ENCODE measurements at regions not wholly inside any gene's neighbourhood (a gene's known extent, or its start where the extent isn't known, plus 50 kb on each side); places are given as distances from the start of the nearest gene placed in this dataset.

DNA sequence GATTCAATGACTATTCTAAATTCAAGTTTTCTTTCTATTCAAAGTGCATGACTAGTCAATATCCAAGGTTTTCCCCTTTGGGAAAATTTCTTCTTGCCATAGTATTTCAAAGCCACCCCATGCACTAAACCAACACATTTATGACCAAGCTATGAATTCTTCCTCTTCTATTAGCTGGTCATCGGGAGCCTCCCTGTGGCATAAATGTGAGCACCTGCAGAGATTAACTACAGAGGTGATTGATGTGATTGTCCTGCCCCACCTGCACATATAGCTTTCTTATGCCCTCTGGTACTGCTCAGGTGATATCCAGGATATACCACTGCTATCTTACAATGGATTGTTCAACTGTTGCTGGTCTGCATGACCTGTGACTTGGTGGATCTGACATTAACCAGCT, 694.9 kb downstream of the ZBBX start:
- no peaks in the 10 kb centered on the region for H3K27me3 ChIP-seq (ENCODE audit: control insufficient read depth, insufficient read depth, low read length)
- peaks cover 3% of the 10 kb centered on the region for H3K9me3 ChIP-seq (ENCODE audit: control insufficient read depth, insufficient read depth, low read length)
- no peaks in the 10 kb centered on the region for H3K79me1 ChIP-seq (ENCODE audit: low read depth in 1 of 2, low read length in 2 of 2)
- H2BK120ac ChIP-seq (ENCODE audit: low read depth, low read length): no peak overlapping the region
- H4K8ac ChIP-seq (ENCODE audit: low read depth in 2 of 2, low read length in 2 of 2): no peak overlapping the region
- H4K91ac ChIP-seq (ENCODE audit: insufficient read depth, low read depth, low read length): no peak overlapping the region
- no peak overlapping the region for H4K5ac ChIP-seq (ENCODE audit: low read depth, low read length)
- H2BK5ac ChIP-seq (ENCODE audit: low read depth, low read length, poor library complexity, severe bottlenecking): no peak overlapping the region
- intact Hi-C loops (cut with micrococcal nuclease) (no loop called here), in situ Hi-C loops (cut with MboI; ENCODE audit: low sequenced_read_pairs) (no loop called here), dilution Hi-C loops (cut with HindIII; ENCODE audit: low sequenced_read_pairs, unreplicated experiment) (no loop called here)
- ATAC-seq (ENCODE audit: low read depth) (no peak), DNase-seq (no peak)
- H3K18ac ChIP-seq (ENCODE audit: low read depth, low read length): no peak overlapping the region
- H2BK20ac ChIP-seq (ENCODE audit: low read depth, low read length): no peak overlapping the region
- H3K4me3 ChIP-seq (ENCODE audit: insufficient read depth, low read depth, low read length): no peak overlapping the region
- H4K20me1 ChIP-seq (ENCODE audit: insufficient read depth, low read length): no peaks in the 10 kb centered on the region
- no peak overlapping the region for H3K27ac ChIP-seq (ENCODE audit: insufficient read depth, low read length)
- H3K4me1 ChIP-seq (ENCODE audit: control insufficient read depth, insufficient read depth, low read length): no peaks in the 10 kb centered on the region
- H3K14ac ChIP-seq (replicated peaks; ENCODE audit: low read depth, low read length): no peak overlapping the region
- no peak overlapping the region for H2AK9ac ChIP-seq (replicated peaks; ENCODE audit: low read depth, low read length, poor library complexity)
- H3K9me1 ChIP-seq (ENCODE audit: insufficient read depth, low read length): no peaks in the 10 kb centered on the region
- no peak overlapping the region for H3K4me2 ChIP-seq (ENCODE audit: low read depth, low read length)
- H3K36me3 ChIP-seq (ENCODE audit: control insufficient read depth, insufficient read depth, low read length): no peaks in the 10 kb centered on the region
- H3K4ac ChIP-seq (ENCODE audit: low read depth, low read length): no peak overlapping the region
- no peak overlapping the region for H3K9ac ChIP-seq (ENCODE audit: low read depth, low read length)
- no peak overlapping the region for H3K56ac ChIP-seq (ENCODE audit: extremely low read depth, insufficient read depth, low read length)
- no peak overlapping the region for H3K23ac ChIP-seq (ENCODE audit: low read depth, low read length)
- CTCF ChIA-PET: no interaction called here
- no peak overlapping the region for H2BK15ac ChIP-seq (ENCODE audit: low read depth, low read length)
- WGBS, 2 experiments (ENCODE audit: extremely low coverage in 2 of 2, insufficient read length in 1 of 2): no CpG with 5 or more reads among the region's 1 CpG
- H2AFZ ChIP-seq (replicated peaks; ENCODE audit: low read length, poor library complexity): no peak overlapping the region
- no TSS peak for BruUV-seq (replicated peaks)
- TF ChIP-seq MXI1 (IDR thresholded peaks at IDR 0.05; ENCODE audit: borderline replicate concordance, low read depth, low read length) (no peak), RFX5 (IDR thresholded peaks at IDR 0.05; ENCODE audit: low read depth, low read length) (no peak), CHD1 (IDR thresholded peaks at IDR 0.05; ENCODE audit: low read depth, low read length) (no peak), POLR2A (IDR thresholded peaks at IDR 0.05; ENCODE audit: low read depth, low read length) (no peak), SMC3 (IDR thresholded peaks at IDR 0.05; ENCODE audit: low read depth, low read length) (no peak), CEBPB (IDR thresholded peaks at IDR 0.05; ENCODE audit: low read depth, low read length) (no peak), USF2 (IDR thresholded peaks at IDR 0.05; ENCODE audit: low read depth, low read length) (no peak), NFE2L2 (IDR thresholded peaks at IDR 0.05; ENCODE audit: low read depth, low read length) (no peak), ELK1 (IDR thresholded peaks at IDR 0.05; ENCODE audit: borderline replicate concordance, low read depth, low read length) (no peak), RAD21 (IDR thresholded peaks at IDR 0.05; ENCODE audit: low read length) (no peak), RCOR1 (IDR thresholded peaks at IDR 0.05; ENCODE audit: insufficient replicate concordance, low read length) (no peak), BHLHE40 (IDR thresholded peaks at IDR 0.05; ENCODE audit: low read depth, low read length) (no peak), MAFK (IDR thresholded peaks at IDR 0.05; ENCODE audit: low read depth, low read length) (no peak), MAZ (IDR thresholded peaks at IDR 0.05; ENCODE audit: borderline replicate concordance, low read depth, low read length) (no peak), FOS (IDR thresholded peaks at IDR 0.05; ENCODE audit: low read depth, low read length) (no peak)
- TF ChIP-seq, protein P1, sequence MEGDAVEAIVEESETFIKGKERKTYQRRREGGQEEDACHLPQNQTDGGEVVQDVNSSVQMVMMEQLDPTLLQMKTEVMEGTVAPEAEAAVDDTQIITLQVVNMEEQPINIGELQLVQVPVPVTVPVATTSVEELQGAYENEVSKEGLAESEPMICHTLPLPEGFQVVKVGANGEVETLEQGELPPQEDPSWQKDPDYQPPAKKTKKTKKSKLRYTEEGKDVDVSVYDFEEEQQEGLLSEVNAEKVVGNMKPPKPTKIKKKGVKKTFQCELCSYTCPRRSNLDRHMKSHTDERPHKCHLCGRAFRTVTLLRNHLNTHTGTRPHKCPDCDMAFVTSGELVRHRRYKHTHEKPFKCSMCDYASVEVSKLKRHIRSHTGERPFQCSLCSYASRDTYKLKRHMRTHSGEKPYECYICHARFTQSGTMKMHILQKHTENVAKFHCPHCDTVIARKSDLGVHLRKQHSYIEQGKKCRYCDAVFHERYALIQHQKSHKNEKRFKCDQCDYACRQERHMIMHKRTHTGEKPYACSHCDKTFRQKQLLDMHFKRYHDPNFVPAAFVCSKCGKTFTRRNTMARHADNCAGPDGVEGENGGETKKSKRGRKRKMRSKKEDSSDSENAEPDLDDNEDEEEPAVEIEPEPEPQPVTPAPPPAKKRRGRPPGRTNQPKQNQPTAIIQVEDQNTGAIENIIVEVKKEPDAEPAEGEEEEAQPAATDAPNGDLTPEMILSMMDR (conservative IDR thresholded peaks at IDR 0.05; ENCODE audit: low read depth, low read length): no peak
- POLR2A ChIA-PET (ENCODE audit: unreplicated experiment): no interaction called here
- no peak overlapping the region for H2AK5ac ChIP-seq (ENCODE audit: low read depth, low read length)

Data from IMR-90 (cell line).